Kidney (tissue), 13 donors: ENCODE measurements at regions not wholly inside any gene's neighbourhood (a gene's known extent, or its start where the extent isn't known, plus 50 kb on each side); places are given as distances from the start of the nearest gene placed in this dataset.
"Not testable (repeated sequence)": the region's sequence is repeated elsewhere in the genome, so short reads cannot be mapped to it uniquely, and the experiment has no call there.

ENCODE experiments used
- DNase-seq, 5 donors: peaks; one replicate each; pipeline ENCODE4 v3.0.0-alpha.2; 2013 to 2020
- FAIRE-seq: peaks from 2 replicates; lab custom pipeline; 2012; peaks lifted over from hg19 to GRCh38; lab: Jason Lieb, UNC
- H3K27ac ChIP-seq, 2 donors: one replicate each; pipeline ENCODE4 v1.7.0; 2013; ENCODE audit warnings: low read depth in 2 of 2, low read length in 2 of 2, inconsistent platforms in 1 of 2
- H3K27me3 ChIP-seq: one replicate; pipeline ENCODE4 v1.7.1; 2013; ENCODE audit warnings: low read length, inconsistent platforms; ENCODE audit not compliant: control insufficient read depth, insufficient read depth
- H3K36me3 ChIP-seq, 3 donors: one replicate each; pipeline versions ENCODE4 v1.7.0 to v1.7.1; 2013; ENCODE audit warnings: low read length in 3 of 3, control low read depth in 1 of 3, inconsistent platforms in 1 of 3; ENCODE audit not compliant: insufficient read depth in 3 of 3, control insufficient read depth in 2 of 3
- H3K4me1 ChIP-seq, 3 donors: one replicate each; pipeline versions ENCODE4 v1.7.0 to v1.7.1; 2013; ENCODE audit warnings: low read length in 3 of 3, inconsistent platforms in 1 of 3, low read depth in 1 of 3; ENCODE audit not compliant: control insufficient read depth in 2 of 3, insufficient read depth in 2 of 3
- H3K4me3 ChIP-seq, 3 donors: one replicate each; pipeline versions ENCODE4 v1.7.0 to v1.8.1; 2013; ENCODE audit warnings: low read length in 3 of 3, control low read depth in 1 of 3, inconsistent platforms in 1 of 3
- H3K9ac ChIP-seq, 3 donors: one replicate each; pipeline versions ENCODE4 v1.7.0 to v1.7.1; 2013; ENCODE audit warnings: low read length in 3 of 3, control low read depth in 1 of 3, inconsistent platforms in 1 of 3
- H3K9me3 ChIP-seq, 3 donors: one replicate each; pipeline versions ENCODE4 v1.7.0 to v1.7.1; 2013; ENCODE audit warnings: low read length in 3 of 3, control low read depth in 1 of 3, inconsistent platforms in 1 of 3; ENCODE audit not compliant: control insufficient read depth in 2 of 3, insufficient read depth in 1 of 3
- CTCF ChIP-seq: IDR thresholded peaks from 3 replicates; pipeline ENCODE4 v1.5.1; 2012; ENCODE audit warnings: mild to moderate bottlenecking, moderate library complexity, borderline replicate concordance; ENCODE audit not compliant: insufficient read depth; ENCODE audit errors: extremely low read depth
- intact Hi-C: fragments of 100-400 bp; cut with DNase I; formaldehyde crosslinking; loops from one replicate; pipeline ENCODE4 v1.11.1; 2022
- donor health status: control.
- donor health status: control.
- donor health status: control.
- donor health status: control.
- donor health status: control.
- donor health status: DM: yes; HTN: yes; CAD: no.
- donor health status: Normal renal cell carcinoma (clear cell type).

GRCh38 chr4:42310358-42310757 is 86.9 kb upstream of the SHISA3 start:
- Histone ChIP-seq H3K27me3 (no peaks in the 10 kb centered on the region), H3K36me3 (no peaks in the 10 kb centered on the region), H3K4me1 (peaks cover 0 to 2% (median 0%) of the 10 kb centered on the region in 3 donors), H3K27ac (no peak overlapping the region), H3K4me3 (no peak overlapping the region), H3K9ac (no peak overlapping the region), H3K9me3 (no peaks in the 10 kb centered on the region)
- FAIRE-seq (no peak), DNase-seq (no peak)
- TF ChIP-seq CTCF = no peak
- intact Hi-C loops = no loop called here

- no peak for FAIRE-seq
- H3K4me3 ChIP-seq = no peak overlapping the region
- no peaks in the 10 kb centered on the region for H3K36me3 ChIP-seq
- intact Hi-C loops = no loop called here
- no peaks in the 10 kb centered on the region for H3K27me3 ChIP-seq
- H3K4me1 ChIP-seq = peaks cover 0 to 2% (median 0%) of the 10 kb centered on the region in 3 donors
- TF ChIP-seq CTCF = no peak
- DNase-seq = no peak
- no peaks in the 10 kb centered on the region for H3K9me3 ChIP-seq
- no peak overlapping the region for H3K9ac ChIP-seq
- no peak overlapping the region for H3K27ac ChIP-seq
Observed at GRCh38 chr4:42310806-42311205, 86.5 kb upstream of the SHISA3 start.

GRCh38 chr4:42311591-42311990 is 85.7 kb upstream of the SHISA3 start:
- Histone ChIP-seq H3K27ac (no peak overlapping the region), H3K27me3 (no peaks in the 10 kb centered on the region), H3K9me3 (no peaks in the 10 kb centered on the region), H3K4me3 (no peak overlapping the region), H3K36me3 (no peaks in the 10 kb centered on the region), H3K9ac (no peak overlapping the region), H3K4me1 (peaks cover 0 to 2% (median 0%) of the 10 kb centered on the region in 3 donors)
- no peak for DNase-seq
- intact Hi-C loops = no loop called here
- no peak for TF ChIP-seq CTCF
- FAIRE-seq = no peak

- DNase-seq, H3K27ac ChIP-seq, intact Hi-C loops, H3K9ac ChIP-seq, H3K4me1 ChIP-seq, H3K4me3 ChIP-seq, H3K27me3 ChIP-seq, H3K9me3 ChIP-seq, H3K36me3 ChIP-seq, FAIRE-seq: not testable (repeated sequence)
Observed at GRCh38 chr4:42313420-42313819, 83.9 kb upstream of the SHISA3 start.
